ENCODE measurements at regions not wholly inside any gene's neighbourhood (a gene's known extent, or its start where the extent isn't known, plus 50 kb on each side); places are given as distances from the start of the nearest gene placed in this dataset.
"Not testable (repeated sequence)": the region's sequence is repeated elsewhere in the genome, so short reads cannot be mapped to it uniquely, and the experiment has no call there.

- DNase-seq: not testable (repeated sequence)
These were observed 56.2 kb upstream of the CCZ1B start for GRCh38 chr7:6882321-6882721.

DNA sequence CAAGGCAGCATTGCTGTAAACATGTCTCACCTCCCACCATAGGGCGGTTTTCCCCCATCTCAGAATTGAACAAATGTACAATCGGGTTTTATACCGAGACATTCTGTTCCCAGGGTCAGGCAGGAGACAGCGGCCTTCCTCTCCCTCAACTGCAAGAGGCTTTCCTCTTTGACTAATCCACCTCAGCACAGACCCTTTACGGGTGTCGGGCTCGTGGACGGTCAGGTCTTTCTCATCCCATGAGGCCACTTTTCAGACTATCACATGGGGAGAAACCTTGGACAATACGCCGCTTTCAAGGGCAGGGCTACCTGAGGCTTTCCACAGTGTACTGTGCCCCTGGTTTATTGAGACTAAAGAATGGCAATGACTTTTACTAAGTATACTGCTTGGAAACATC is 57.7 kb upstream of the CCZ1B start:
- DNase-seq: not testable (repeated sequence)

DNA sequence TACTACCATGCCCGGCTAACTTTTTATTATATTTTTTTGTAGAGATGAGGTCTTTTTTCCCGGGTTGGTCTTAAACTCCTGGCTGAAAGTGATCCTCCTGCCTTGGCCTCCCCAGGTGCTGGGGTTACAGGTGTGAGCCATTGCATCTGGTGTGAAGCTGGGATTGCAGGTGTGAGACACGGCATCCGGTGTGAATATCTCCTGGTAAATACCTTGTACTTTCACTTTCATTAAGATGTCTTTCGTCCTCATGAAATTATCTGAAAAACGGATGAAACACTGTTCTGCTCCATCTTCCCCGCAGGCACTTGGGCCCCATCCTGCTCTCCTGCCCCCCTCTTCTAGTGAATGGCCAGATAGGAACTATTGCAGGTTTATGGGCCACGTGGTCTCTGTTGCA is 60.1 kb upstream of the CCZ1B start:
- DNase-seq: no peak

- not testable (repeated sequence) for DNase-seq
These were observed 62.4 kb upstream of the CCZ1B start for GRCh38 chr7:6888267-6889045.

DNA sequence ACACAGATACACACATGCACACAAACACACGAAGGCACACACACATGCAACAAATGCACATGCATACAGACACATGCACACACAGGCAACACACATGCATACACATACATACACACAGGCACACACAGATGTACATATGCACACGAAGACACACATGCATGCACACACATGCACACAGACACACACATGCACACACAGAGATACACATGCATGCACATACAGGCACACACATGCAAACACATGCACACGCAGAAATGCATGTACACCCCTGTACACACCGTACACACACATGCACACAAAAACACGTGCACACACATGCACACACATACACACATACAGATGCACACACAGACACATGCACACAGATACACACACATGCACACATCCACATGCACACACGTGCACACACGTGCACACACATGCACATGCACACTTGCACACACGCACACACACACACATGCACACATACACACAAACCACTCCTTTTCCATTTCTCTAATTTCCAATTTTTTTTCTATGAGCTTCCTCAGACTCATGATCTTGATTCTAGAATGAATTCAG is 63.3 kb upstream of the CCZ1B start:
- DNase-seq: no peak

- DNase-seq: not testable (repeated sequence)
These were observed 76.0 kb upstream of the CCZ1B start for GRCh38 chr7:6902097-6902518.

- not testable (repeated sequence) for DNase-seq
These were observed 77.2 kb upstream of the CCZ1B start for GRCh38 chr7:6903289-6903688.

GRCh38 chr7:6903792-6904191 is 77.7 kb upstream of the CCZ1B start:
- not testable (repeated sequence) for DNase-seq

DNA sequence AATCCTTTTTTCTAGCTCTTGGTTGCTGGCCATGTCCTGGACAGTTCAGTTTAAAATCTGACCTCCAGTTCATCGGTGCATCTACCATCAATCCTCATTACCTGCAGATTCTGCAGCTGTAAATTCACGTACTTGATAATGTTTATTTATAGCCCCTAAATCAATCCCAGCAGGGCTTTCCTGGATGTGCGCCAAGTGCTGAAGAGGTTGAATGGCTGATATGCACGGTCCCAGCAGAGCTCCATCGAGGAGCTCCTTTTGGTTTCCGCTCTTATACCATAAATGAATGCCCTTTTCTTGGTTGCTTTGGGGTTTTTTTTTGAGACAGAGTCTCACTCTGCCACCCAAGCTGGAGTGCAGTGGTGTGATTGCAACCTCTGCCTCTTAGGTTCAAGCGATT is 91.2 kb upstream of the CCZ1B start:
- no peak for DNase-seq

- DNase-seq: not testable (repeated sequence)
These were observed 93.1 kb upstream of the CCZ1B start for GRCh38 chr7:6919169-6919568.

DNA sequence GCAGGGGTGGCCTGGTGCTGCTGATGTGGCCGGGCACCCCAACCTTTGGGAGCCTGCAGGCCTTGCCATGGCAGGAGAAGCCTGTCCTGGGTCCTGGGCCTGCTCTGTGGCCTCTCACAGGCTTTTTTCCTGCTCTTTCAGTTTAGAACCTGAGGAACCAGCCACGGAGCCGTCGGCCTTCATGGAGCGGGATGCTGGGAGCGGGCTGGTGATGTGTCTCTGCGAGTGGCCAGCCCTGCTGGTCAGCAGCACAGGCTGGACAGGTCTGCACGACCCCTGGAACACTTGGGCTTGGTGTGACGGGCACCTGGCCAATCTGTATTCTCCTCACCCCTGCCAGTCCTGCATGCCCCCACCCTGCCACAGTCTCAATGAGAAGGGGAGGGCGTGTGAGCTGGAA is 98.4 kb upstream of the CCZ1B start:
- DNase-seq: not testable (repeated sequence)

- not testable (repeated sequence) for DNase-seq
These were observed 100.4 kb upstream of the CCZ1B start for GRCh38 chr7:6926193-6927174.

GRCh38 chr7:6927643-6928042 is 101.6 kb upstream of the CCZ1B start:
- not testable (repeated sequence) for DNase-seq

DNA sequence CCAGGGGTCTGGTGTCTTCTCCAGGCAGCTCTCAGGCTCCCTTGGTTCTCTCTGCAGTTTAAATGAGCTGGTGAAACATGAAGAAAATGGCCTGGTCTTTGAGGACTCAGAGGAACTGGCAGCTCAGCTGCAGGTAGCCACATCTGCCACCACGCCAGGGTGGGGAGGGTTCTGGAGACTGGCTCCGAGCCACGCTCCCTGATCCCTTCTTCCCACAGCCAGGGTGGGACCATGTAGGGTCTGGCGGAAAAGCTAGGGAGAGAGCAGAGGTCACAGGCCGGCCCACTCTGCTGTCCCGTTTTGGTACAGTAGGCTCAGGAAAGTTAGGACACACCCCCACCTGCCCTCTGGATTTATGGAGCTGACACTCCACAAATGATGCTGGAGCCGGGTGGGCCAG is 103.5 kb upstream of the CCZ1B start:
- DNase-seq: not testable (repeated sequence)

- DNase-seq: not testable (repeated sequence)
These were observed 104.1 kb upstream of the CCZ1B start for GRCh38 chr7:6930081-6930635.

DNA sequence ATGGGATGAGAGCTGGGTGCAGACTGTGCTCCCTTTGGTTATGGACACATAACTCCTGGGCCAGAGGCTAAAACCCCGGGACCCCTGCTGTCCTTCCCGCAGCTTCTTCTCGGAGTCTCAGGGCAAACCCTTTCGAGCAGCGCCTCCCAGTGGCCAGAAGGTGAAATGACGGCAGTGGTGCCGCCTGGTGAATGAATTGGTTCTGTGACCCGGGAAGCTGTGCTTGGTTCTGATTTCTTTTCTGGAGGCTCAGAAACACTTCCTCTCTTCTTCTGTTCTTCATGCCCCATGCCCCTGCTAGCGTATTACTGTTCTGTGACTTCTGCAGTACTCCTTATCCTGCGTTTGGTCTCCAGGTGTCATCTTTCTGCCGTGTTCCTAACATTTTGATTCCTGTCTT is 104.7 kb upstream of the CCZ1B start:
- not testable (repeated sequence) for DNase-seq

GRCh38 chr7:6931456-6931855 is 105.4 kb upstream of the CCZ1B start:
- not testable (repeated sequence) for DNase-seq

DNA sequence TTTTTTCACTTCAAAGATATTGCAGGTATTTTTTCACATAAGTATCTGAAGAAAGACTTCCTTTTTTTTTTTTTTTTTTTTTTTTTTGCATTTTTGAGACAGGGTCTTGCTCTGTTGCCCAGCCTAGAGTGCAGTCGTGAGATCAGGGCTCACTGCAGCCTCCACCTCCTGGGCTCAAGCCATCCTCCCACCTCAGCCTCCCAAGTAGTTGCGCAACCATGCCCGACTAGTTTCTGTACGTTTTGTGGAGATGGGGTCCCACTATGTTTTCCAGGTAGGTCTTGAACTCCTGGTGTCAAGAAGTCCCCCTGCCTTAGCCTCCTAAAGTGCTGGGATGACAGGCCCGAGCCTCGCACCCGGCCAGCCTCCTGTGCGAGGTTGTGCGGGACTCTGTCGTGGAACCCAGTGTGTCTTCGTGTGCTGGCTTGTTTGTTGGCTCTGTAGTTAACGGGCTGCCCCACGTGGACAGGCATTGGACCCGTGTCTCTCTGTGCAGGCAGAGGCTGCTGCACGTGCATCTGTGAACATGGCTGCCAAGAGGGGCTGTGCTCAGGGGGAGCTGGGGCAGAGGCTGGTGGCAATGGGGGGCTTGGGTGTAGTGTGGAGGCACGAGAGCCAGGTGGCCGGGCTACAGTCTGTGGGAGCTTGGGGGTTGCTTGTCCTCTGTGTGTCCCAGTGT is 108.0 kb upstream of the CCZ1B start:
- not testable (repeated sequence) for DNase-seq

GRCh38 chr7:6934981-6935380 is 108.9 kb upstream of the CCZ1B start:
- no peak for DNase-seq

- DNase-seq: not testable (repeated sequence)
These were observed 110.6 kb upstream of the CCZ1B start for GRCh38 chr7:6936626-6937025.

- DNase-seq: not testable (repeated sequence)
These were observed 111.7 kb upstream of the CCZ1B start for GRCh38 chr7:6937746-6938145.

DNA sequence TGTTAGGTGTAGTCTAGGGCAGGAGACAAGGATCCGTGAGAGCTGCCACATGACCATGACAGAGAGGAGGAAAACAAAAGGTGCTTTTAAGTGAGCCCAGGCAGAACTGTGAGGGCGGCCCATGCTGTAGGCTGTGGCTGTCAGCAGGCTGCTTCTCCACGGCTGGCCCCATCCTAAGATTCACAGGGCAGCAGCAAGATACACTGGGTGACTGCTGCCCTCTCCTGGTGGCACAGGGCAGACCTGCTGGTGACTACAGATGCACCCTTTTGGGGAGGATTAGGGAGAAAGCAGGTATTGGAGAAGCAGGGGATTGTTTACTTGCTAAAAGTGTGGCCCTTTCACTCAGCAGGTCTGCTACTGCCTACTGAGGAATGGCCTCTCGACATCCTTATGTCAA is 112.2 kb upstream of the CCZ1B start:
- not testable (repeated sequence) for DNase-seq

All from skin of body (tissue), 1 donor.